Transverse colon (tissue), 4 donors: ENCODE measurements at regions not wholly inside any gene's neighbourhood (a gene's known extent, or its start where the extent isn't known, plus 50 kb on each side); places are given as distances from the start of the nearest gene placed in this dataset.

Experiments used
- EP300 ChIP-seq: sonication (generic); formaldehyde crosslinking; IDR thresholded peaks from one replicate; pipeline ENCODE4 v1.6.1; 2017; ENCODE audit warnings: antibody characterized with exemption, low read depth
- POLR2A ChIP-seq: fragments of 450-650 bp; IDR thresholded peaks from one replicate; pipeline ENCODE4 v1.6.1; 2016; ENCODE audit warnings: antibody characterized with exemption, mild to moderate bottlenecking, moderate library complexity
- POLR2AphosphoS5 ChIP-seq, 3 donors: sonication (generic); formaldehyde crosslinking; IDR thresholded peaks; one replicate each; pipeline ENCODE4 v1.6.1; 2016; ENCODE audit warnings: antibody characterized with exemption in 3 of 3
- TF ChIP-seq, protein P1 (sequence below), 5 experiments: fragments of 200-600 bp in 3 of 5; fragments of 450-650 bp in 2 of 5; sonication (generic) in 3 of 5; IDR thresholded peaks; 1 replicate in 2 of 5; 2 replicates in 3 of 5; pipeline ENCODE4 v1.5.1; 2016 to 2017; ENCODE audit warnings: antibody characterized with exemption in 5 of 5, inconsistent platforms in 3 of 5, mild to moderate bottlenecking in 2 of 5, moderate library complexity in 1 of 5

DNA sequence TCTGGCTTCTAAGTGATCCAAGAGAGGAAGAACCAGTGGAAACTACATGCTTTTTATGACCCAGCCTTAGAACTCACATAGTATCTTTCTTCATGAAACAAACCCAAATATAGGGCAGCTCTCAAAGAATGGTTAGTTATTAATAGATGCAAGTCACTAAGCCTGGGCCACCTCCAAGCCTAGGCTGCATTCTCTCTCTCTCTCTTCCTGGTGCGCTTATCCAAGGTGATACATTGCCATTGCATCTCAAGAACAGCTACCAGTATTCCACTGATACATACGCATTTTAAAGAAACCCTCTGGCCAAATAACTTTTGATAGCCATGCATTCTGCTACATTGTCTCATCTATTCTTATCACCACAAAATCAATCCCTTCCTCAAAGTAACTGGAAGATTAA is 455.6 kb upstream of the ADGRL2 start:
- TF ChIP-seq, protein P1, sequence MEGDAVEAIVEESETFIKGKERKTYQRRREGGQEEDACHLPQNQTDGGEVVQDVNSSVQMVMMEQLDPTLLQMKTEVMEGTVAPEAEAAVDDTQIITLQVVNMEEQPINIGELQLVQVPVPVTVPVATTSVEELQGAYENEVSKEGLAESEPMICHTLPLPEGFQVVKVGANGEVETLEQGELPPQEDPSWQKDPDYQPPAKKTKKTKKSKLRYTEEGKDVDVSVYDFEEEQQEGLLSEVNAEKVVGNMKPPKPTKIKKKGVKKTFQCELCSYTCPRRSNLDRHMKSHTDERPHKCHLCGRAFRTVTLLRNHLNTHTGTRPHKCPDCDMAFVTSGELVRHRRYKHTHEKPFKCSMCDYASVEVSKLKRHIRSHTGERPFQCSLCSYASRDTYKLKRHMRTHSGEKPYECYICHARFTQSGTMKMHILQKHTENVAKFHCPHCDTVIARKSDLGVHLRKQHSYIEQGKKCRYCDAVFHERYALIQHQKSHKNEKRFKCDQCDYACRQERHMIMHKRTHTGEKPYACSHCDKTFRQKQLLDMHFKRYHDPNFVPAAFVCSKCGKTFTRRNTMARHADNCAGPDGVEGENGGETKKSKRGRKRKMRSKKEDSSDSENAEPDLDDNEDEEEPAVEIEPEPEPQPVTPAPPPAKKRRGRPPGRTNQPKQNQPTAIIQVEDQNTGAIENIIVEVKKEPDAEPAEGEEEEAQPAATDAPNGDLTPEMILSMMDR (IDR thresholded peaks at IDR 0.05), result no peak
- no peak for TF ChIP-seq POLR2AphosphoS5 (IDR thresholded peaks at IDR 0.05)
- TF ChIP-seq POLR2A, result no peak
- no peak for TF ChIP-seq EP300
